T47D (cell line): ENCODE measurements at regions not wholly inside any gene's neighbourhood (a gene's known extent, or its start where the extent isn't known, plus 50 kb on each side); places are given as distances from the start of the nearest gene placed in this dataset.

Source experiments
- DNase-seq, 2 experiments: peaks; one replicate each; pipeline versions ENCODE4 v3.0.0 to v3.0.0-alpha.2; 2011 to 2012; ENCODE audit warnings: low read depth in 1 of 2, low spot score in 1 of 2
- JUND ChIP-seq: IDR thresholded peaks from 2 replicates; pipeline ENCODE4 v1.6.1; 2012; ENCODE audit warnings: low read depth
- in situ Hi-C: cut with HindIII; loops from 2 replicates; pipeline ENCODE4 v1.10.0; 2016; ENCODE audit warnings: low sequenced_read_pairs, low pct_unique_long_range_greater_than_20kb

DNA sequence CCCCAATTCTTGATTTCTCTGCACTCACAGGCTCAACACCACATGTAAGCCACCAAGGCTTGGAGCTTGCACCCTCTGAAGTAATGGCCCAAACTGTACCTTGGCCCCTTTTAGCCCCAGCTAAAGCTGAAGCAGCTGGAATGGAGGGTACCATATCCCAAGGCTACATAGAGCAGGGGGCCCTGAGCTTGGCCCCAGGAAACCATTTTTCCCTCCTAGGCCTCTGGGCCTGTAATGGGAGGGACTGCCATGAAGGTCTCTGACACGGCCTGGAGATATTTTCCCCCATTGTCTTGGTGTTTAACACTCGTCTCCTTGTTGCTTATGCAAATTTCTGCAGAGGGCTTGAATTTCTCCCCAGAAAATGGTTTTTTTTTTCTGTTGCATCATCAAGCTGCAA is 69.7 kb downstream of the SKA1 start:
- no peak for DNase-seq
- in situ Hi-C loops: no loop called here
- TF ChIP-seq JUND: no peak

GRCh38 chr18:50446629-50447028 is 71.8 kb downstream of the SKA1 start:
- in situ Hi-C loops: no loop called here
- no peak for TF ChIP-seq JUND
- DNase-seq: no peak

GRCh38 chr18:50447102-50447741 is 72.4 kb downstream of the SKA1 start:
- in situ Hi-C loops: no loop called here
- DNase-seq: no peak
- no peak for TF ChIP-seq JUND

DNA sequence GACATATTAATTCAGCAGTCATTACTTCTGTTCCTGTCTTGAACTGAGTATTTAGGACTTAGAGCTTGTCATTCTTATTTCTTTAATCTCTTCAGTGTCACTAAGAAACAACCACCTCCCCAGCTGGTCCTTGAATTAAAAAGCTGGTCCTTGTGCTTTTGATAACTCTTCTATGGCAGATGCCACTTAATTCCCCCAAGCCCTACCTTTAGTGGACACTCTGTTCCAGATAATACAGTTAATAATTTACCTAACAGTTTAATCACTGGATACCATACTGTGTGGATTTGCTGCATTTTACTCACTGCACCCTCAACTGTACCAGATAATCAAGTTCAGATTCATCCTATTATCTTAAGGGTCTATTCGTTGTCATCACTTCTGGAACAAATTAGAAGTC is 73.1 kb downstream of the SKA1 start:
- DNase-seq: no peak
- no peak for TF ChIP-seq JUND
- in situ Hi-C loops: no loop called here

DNA sequence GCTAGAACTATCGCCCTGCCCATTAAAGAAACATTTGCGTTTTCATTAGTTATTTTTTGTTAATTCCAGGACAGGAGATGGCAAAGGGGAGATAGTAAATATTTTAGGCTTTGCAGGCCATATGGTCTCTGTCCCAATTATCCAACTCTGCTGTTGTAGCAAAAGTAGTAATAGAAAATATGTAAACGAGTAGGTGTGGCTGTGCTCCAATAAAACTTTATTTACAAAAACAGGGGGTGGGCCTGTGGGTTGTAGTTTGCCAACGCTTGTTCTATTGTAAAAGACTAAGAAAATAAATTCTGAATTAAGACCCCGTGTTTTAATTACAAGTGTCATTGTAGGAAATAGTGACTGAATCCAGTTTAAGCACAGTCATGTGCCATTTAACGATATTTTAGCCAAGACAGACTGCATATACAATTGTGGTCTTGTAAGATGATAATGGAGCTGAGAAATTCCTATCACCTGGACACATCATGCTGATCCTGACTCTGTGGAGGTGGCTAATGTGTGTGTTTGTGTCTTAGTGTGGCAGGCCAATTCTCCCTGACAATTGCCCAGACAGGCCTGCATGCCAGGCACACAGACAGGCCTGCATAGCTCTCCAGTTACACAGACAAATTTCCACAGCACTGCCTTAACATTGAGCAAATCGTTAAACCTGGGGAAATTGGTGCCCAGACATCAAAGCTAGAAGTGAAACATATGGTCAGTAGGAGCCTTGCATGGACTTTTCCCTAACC is 76.4 kb downstream of the SKA1 start:
- no peak for TF ChIP-seq JUND
- in situ Hi-C loops: no loop called here
- no peak for DNase-seq

- in situ Hi-C loops: no loop called here
- TF ChIP-seq JUND: no peak
- no peak for DNase-seq
These were observed 78.3 kb downstream of the SKA1 start for GRCh38 chr18:50453014-50453680.

- TF ChIP-seq JUND: no peak
- in situ Hi-C loops: no loop called here
- no peak for DNase-seq
These were observed 78.9 kb downstream of the SKA1 start for GRCh38 chr18:50453732-50454131.

GRCh38 chr18:50454387-50454988 is 79.6 kb downstream of the SKA1 start:
- DNase-seq: no peak
- in situ Hi-C loops: no loop called here
- no peak for TF ChIP-seq JUND

DNA sequence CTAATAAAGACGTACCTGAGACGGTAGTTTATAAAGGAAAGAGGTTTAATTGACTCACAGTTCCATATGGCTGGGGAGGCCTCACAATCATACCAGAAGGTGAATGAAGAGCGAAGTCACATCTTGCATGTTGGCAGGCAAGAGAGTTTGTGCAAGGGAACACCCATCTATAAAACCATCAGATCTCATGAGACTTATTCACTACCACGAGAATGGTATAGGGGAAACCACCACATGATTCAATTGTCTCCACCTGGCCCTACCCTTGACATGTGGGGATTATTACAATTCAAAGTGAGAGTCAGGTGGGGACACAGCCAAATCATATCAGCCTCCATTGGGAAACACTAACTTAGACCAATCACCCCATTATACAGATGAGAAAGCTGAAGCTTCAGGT is 81.4 kb downstream of the SKA1 start:
- in situ Hi-C loops: no loop called here
- no peak for TF ChIP-seq JUND
- no peak for DNase-seq

DNA sequence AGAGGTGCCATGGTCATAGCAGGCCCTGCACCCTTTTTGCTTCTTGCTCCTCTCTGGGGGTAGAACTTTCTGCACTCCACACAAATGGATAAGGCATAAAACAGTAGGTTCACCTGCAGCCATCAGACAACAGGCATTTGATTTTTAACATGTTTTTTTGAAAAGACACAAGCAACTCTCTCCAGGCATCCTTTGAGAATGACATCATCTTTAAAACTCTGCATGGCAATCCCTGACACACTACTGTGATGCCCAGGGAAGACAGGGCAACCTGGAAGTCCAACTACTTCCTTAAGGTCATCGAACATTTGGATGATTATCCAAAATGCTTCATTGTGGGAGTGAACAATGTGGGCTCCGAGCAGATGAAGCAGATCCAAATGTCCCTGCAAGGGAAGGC is 82.8 kb downstream of the SKA1 start:
- in situ Hi-C loops: no loop called here
- no peak for DNase-seq
- TF ChIP-seq JUND: no peak

- TF ChIP-seq JUND: no peak
- in situ Hi-C loops: no loop called here
- no peak for DNase-seq
These were observed 83.5 kb downstream of the SKA1 start for GRCh38 chr18:50458366-50458765.

GRCh38 chr18:50458796-50459195 is 84.0 kb downstream of the SKA1 start:
- no peak for TF ChIP-seq JUND
- in situ Hi-C loops: no loop called here
- DNase-seq: no peak

- in situ Hi-C loops: no loop called here
- no peak for TF ChIP-seq JUND
- DNase-seq: no peak
These were observed 85.2 kb downstream of the SKA1 start for GRCh38 chr18:50460062-50460461.

DNA sequence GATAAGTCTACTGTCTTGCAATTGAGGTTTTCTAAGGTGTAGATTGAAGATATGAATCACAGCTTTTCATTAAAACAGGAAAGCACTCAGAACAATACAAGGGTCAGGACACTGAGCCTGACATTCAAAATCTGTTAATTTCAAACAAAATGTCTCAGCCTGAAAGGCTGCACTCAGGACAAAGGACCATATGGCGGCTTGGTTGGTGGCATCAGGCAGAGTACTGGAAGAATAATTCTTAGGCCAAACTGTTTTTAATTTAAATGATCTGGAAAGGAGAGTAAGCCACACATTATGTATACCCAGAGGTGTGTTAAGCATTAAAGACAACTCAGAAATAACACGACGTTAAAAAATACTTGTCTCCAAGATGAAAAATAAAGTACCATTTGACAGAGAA is 85.9 kb downstream of the SKA1 start:
- in situ Hi-C loops: no loop called here
- DNase-seq: no peak
- TF ChIP-seq JUND: no peak
